Osteocyte (in vitro differentiated cells): ENCODE measurements at regions not wholly inside any gene's neighbourhood (a gene's known extent, or its start where the extent isn't known, plus 50 kb on each side); places are given as distances from the start of the nearest gene placed in this dataset.

Experiments used
- DNase-seq: peaks from one replicate; pipeline ENCODE4 v3.0.0; 2021; ENCODE audit warnings: mixed read lengths; ENCODE audit not compliant: unreplicated experiment; ENCODE audit errors: extremely low spot score
- H3K27ac Mint-ChIP-seq: one replicate; pipeline ENCODE4 v1.8.0; 2021; ENCODE audit warnings: mild to moderate bottlenecking, mixed read lengths; ENCODE audit not compliant: unreplicated experiment
- H3K27me3 Mint-ChIP-seq: one replicate; pipeline ENCODE4 v1.8.0; 2021; ENCODE audit warnings: mixed read lengths; ENCODE audit not compliant: unreplicated experiment
- H3K36me3 Mint-ChIP-seq: one replicate; pipeline ENCODE4 v1.8.0; 2021; ENCODE audit warnings: mixed read lengths; ENCODE audit not compliant: unreplicated experiment
- H3K4me1 Mint-ChIP-seq: one replicate; pipeline ENCODE4 v1.8.0; 2021; ENCODE audit warnings: mixed read lengths; ENCODE audit not compliant: unreplicated experiment
- H3K4me3 Mint-ChIP-seq: one replicate; pipeline ENCODE4 v1.8.0; 2021; ENCODE audit warnings: mild to moderate bottlenecking, moderate library complexity, mixed read lengths; ENCODE audit not compliant: unreplicated experiment
- H3K9me3 Mint-ChIP-seq: one replicate; pipeline ENCODE4 v1.8.0; 2021; ENCODE audit warnings: mixed read lengths; ENCODE audit not compliant: unreplicated experiment
- CTCF ChIP-seq: fragments of 200-600 bp; sonication (generic); IDR thresholded peaks from 2 replicates; pipeline ENCODE4 v1.5.0; 2021; ENCODE audit warnings: antibody characterized with exemption, mild to moderate bottlenecking, moderate library complexity

DNA sequence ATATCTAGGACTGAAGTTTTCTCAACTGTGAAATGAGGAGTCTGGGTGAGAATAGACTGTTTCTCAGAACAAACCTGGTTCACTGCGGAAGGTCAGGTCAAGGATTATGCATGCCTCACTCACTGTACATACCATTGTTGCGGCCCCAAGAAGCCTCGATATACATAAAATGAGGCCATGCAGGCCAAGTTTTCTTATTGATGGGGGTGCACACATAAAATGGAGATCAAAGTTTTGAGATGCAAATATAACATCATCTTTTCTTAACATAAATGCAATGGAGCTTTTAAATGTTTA lies 1366.1 kb upstream of the CELF4 start:
- Mint-ChIP-seq H3K4me1 (no peaks in the 10 kb centered on the region), H3K27me3 (no peaks in the 10 kb centered on the region), H3K36me3 (no peaks in the 10 kb centered on the region), H3K9me3 (peaks cover 10% of the 10 kb centered on the region), H3K27ac (no peak overlapping the region), H3K4me3 (no peak overlapping the region)
- TF ChIP-seq CTCF = no peak
- DNase-seq = no peak

DNA sequence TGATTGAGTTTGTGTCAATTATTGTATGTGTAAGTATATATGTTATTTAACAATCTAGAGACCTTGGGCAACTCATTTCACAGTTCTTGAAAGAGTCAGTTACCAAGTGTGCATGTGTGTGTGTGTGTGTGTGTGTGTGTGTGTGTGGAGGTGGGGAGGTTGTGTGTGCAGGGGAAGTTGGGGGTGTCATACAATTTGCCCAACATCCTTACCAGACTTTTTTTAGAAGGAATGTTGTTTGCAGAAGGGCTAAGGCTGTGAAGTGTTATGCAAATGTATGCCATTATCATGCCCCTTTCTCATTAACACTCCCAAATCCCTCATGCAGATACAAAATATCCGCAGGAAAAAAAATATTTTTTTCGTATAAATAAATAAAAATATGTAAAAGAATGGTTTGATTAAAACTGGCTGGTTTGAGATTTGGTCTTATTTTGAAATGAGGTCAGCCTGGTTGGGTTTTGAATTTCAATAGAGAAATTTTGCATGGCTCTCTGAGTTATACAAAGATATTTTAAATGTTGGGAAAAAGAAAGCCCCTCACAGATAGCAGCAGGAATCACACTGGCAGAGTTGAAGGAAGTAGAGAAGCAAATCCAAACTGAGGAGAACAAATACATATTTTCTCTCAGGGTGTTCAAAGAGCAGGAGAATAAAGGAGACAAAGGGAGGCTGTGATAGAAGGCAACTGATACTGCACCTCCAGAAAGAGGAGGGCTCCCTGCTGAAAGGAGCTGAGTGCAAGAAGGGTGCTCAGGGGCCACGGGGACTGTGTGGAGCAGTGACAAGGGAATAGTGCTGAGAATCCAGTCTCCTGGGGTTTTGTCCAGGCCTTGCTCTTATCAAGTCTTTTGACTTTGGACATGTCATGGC lies 1365.5 kb upstream of the CELF4 start:
- H3K4me3 Mint-ChIP-seq = no peak overlapping the region
- no peaks in the 10 kb centered on the region for H3K4me1 Mint-ChIP-seq
- no peaks in the 10 kb centered on the region for H3K36me3 Mint-ChIP-seq
- no peak for TF ChIP-seq CTCF
- H3K9me3 Mint-ChIP-seq = peaks cover 10% of the 10 kb centered on the region
- no peak for DNase-seq
- H3K27ac Mint-ChIP-seq = no peak overlapping the region
- no peaks in the 10 kb centered on the region for H3K27me3 Mint-ChIP-seq

GRCh38 chr18:38923540-38923939 lies 1357.9 kb upstream of the CELF4 start:
- Mint-ChIP-seq H3K4me3 (no peak overlapping the region), H3K27ac (no peak overlapping the region)

DNA sequence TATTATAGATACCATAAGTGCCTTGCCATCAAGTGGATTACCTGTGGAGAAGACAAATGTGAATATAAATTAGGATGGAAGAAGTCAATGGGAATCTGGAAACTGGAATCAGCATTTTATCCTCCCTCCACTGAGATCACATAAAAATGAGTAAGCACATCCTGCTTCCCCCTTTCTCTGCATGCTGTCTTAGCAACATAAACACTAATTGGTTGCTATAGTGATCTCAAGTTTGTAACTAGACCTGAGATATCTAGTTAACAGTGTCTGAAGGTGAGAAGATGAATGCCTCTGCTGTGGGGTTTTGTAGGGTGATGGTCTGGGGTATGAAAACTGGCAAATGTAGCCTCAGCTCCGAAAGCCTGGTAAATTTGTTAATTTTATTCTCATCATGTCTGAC lies 1357.5 kb upstream of the CELF4 start:
- H3K27me3 Mint-ChIP-seq = no peaks in the 10 kb centered on the region
- H3K36me3 Mint-ChIP-seq = no peaks in the 10 kb centered on the region
- TF ChIP-seq CTCF = no peak
- no peak overlapping the region for H3K4me3 Mint-ChIP-seq
- H3K4me1 Mint-ChIP-seq = no peaks in the 10 kb centered on the region
- H3K27ac Mint-ChIP-seq = no peak overlapping the region
- DNase-seq = no peak
- H3K9me3 Mint-ChIP-seq = peaks cover 5% of the 10 kb centered on the region

More at GRCh38 chr18:38923540-38923939, 1357.9 kb upstream of the CELF4 start:
- no peaks in the 10 kb centered on the region for H3K27me3 Mint-ChIP-seq
- TF ChIP-seq CTCF = no peak
- DNase-seq = no peak
- no peaks in the 10 kb centered on the region for H3K36me3 Mint-ChIP-seq
- no peaks in the 10 kb centered on the region for H3K4me1 Mint-ChIP-seq
- peaks cover 5% of the 10 kb centered on the region for H3K9me3 Mint-ChIP-seq

- Mint-ChIP-seq H3K9me3 (peaks cover 4% of the 10 kb centered on the region), H3K27ac (no peak overlapping the region), H3K27me3 (no peaks in the 10 kb centered on the region), H3K4me3 (no peak overlapping the region), H3K36me3 (no peaks in the 10 kb centered on the region), H3K4me1 (no peaks in the 10 kb centered on the region)
- TF ChIP-seq CTCF = no peak
- no peak for DNase-seq
Observed at GRCh38 chr18:38909972-38910371, 1344.4 kb upstream of the CELF4 start.
